ENCODE measurements at regions not wholly inside any gene's neighbourhood (a gene's known extent, or its start where the extent isn't known, plus 50 kb on each side); places are given as distances from the start of the nearest gene placed in this dataset.

- ChIA-PET POLR2A (ENCODE audit: partially characterized antibody) (no interaction called here), CTCF (ENCODE audit: partially characterized antibody) (interaction anchor here (0.9 to 2.4 kb wide), 4 partner anchors 37 to 123 kb away, joined by 3 to 7 read pairs (median 3); no protein-coding TSS in a partner anchor)
- Histone ChIP-seq H4K20me1 (replicated peaks in 1 of 2; ENCODE audit: control insufficient read depth in 1 of 2, insufficient read depth in 2 of 2, low read length in 2 of 2) (no peaks in the 10 kb centered on the region), H3K4me1 (replicated peaks in 1 of 4; ENCODE audit: control insufficient read depth in 3 of 4, insufficient read depth in 4 of 4, low read length in 3 of 4) (no peaks in the 10 kb centered on the region), H3K23me2 (ENCODE audit: low read depth, low read length) (no peaks in the 10 kb centered on the region), H3K4me2 (ENCODE audit: insufficient read depth in 1 of 2, low read depth in 2 of 2, low read length in 2 of 2) (no peak overlapping the region), H3K4ac (replicated peaks; ENCODE audit: insufficient read length, low read depth, low read length) (no peak overlapping the region), H2BK20ac (ENCODE audit: low read length) (no peak overlapping the region), H3K27ac (ENCODE audit: low read depth, low read length) (no peak overlapping the region), H3K79me2 (ENCODE audit: control insufficient read depth in 1 of 2, insufficient read depth in 2 of 2, low read length in 2 of 2) (no peaks in the 10 kb centered on the region), H3K23ac (ENCODE audit: insufficient read length) (no peak overlapping the region), H2AFZ (ENCODE audit: low read length) (no peak overlapping the region), H3K79me1 (ENCODE audit: low read depth, low read length) (no peaks in the 10 kb centered on the region), H2BK5ac (ENCODE audit: low read depth, low read length) (no peak overlapping the region), H3K9ac (replicated peaks in 1 of 4; ENCODE audit: extremely low read depth in 1 of 4, low read depth in 3 of 4, low read length in 3 of 4) (no peak overlapping the region), H3K56ac (replicated peaks; ENCODE audit: insufficient read length, low read depth, low read length) (no peak overlapping the region), H3K9me3 (ENCODE audit: insufficient read depth in 2 of 2, low read depth in 1 of 2, low read length in 1 of 2) (no peaks in the 10 kb centered on the region), H3K14ac (ENCODE audit: insufficient read length) (no peak overlapping the region), H4K5ac (ENCODE audit: insufficient read length, low read depth, low read length) (no peak overlapping the region), H2BK15ac (ENCODE audit: low read length) (no peak overlapping the region), H2BK120ac (replicated peaks; ENCODE audit: low read depth, low read length) (no peak overlapping the region), H3K18ac (ENCODE audit: extremely low read depth, low read length) (no peak overlapping the region), H3K36me3 (ENCODE audit: control insufficient read depth in 2 of 4, insufficient read depth in 4 of 4, low read length in 3 of 4) (no peaks in the 10 kb centered on the region), H3K4me3 (ENCODE audit: extremely low read depth in 1 of 4, insufficient read depth in 2 of 4, low read depth in 3 of 4, low read length in 4 of 4) (no peak overlapping the region), H3K27me3 (replicated peaks in 1 of 4; ENCODE audit: control insufficient read depth in 3 of 4, extremely low read depth in 1 of 4, insufficient read depth in 3 of 4, low read length in 3 of 4) (no peaks in the 10 kb centered on the region), H2BK12ac (ENCODE audit: low read depth, low read length) (no peak overlapping the region), H4K8ac (ENCODE audit: extremely low read depth, insufficient read depth, low read length) (no peak overlapping the region), H2AK5ac (ENCODE audit: low read depth, low read length) (no peak overlapping the region), H4K91ac (replicated peaks; ENCODE audit: insufficient read length, low read length) (no peak overlapping the region)
- no peak for TF ChIP-seq GABPA (IDR thresholded peaks at IDR 0.05; ENCODE audit: borderline replicate concordance, insufficient read depth, low read length)
- no peak for TF ChIP-seq CBX8 (IDR thresholded peaks at IDR 0.05; ENCODE audit: borderline replicate concordance, low read depth, low read length)
- no peak for TF ChIP-seq JUND (IDR thresholded peaks at IDR 0.05; ENCODE audit: low read length)
- TF ChIP-seq POLR2A (IDR thresholded peaks at IDR 0.05; ENCODE audit: control extremely low read depth in 1 of 2, low read depth in 2 of 2, low read length in 2 of 2): no peak
- TF ChIP-seq MAX (IDR thresholded peaks at IDR 0.05): no peak
- no peak for TF ChIP-seq SRF (IDR thresholded peaks at IDR 0.05; ENCODE audit: low read depth, low read length)
- TF ChIP-seq HDAC6 (IDR thresholded peaks at IDR 0.05; ENCODE audit: low read depth, low read length): no peak
- TF ChIP-seq TCF12 (IDR thresholded peaks at IDR 0.05; ENCODE audit: low read depth, low read length): no peak
- no peak for TF ChIP-seq RNF2 (IDR thresholded peaks at IDR 0.05; ENCODE audit: borderline replicate concordance, low read depth, low read length, missing control alignments, poor library complexity, severe bottlenecking)
- no peak for TF ChIP-seq BACH1 (IDR thresholded peaks at IDR 0.05; ENCODE audit: low read length)
- no peak for TF ChIP-seq EZH2 (IDR thresholded peaks at IDR 0.05; ENCODE audit: low read depth, low read length, severe bottlenecking)
- FAIRE-seq: no peak
- 39% methylated on average over 2 of the region's 2 CpGs; no CpG with 5 or more reads in 1 of the 2 experiments for WGBS, 2 experiments (ENCODE audit: extremely low coverage in 1 of 2, insufficient coverage in 1 of 2, insufficient read length in 1 of 2, insufficient replicate concordance in 2 of 2, low coverage in 1 of 2, low lambda C conversion rate in 2 of 2, missing lambda C conversion rate in 1 of 2)
- DNase-seq (ENCODE audit: low read depth in 1 of 2, low spot score in 2 of 2): no peak
Observed at GRCh38 chr5:103355579-103355978, 97.0 kb downstream of the MACIR start.
